GM21390 (cell line): ENCODE measurements at regions not wholly inside any gene's neighbourhood (a gene's known extent, or its start where the extent isn't known, plus 50 kb on each side); places are given as distances from the start of the nearest gene placed in this dataset.
"Not testable (repeated sequence)": the region's sequence is repeated elsewhere in the genome, so short reads cannot be mapped to it uniquely, and the experiment has no call there.

Experiments
- ATAC-seq: cut with Tn5 transposase; IDR thresholded peaks from one replicate; pipeline ENCODE4 v1.9.1; 2021; ENCODE audit not compliant: unreplicated experiment

GRCh38 chr12:105523164-105524057 is 192.9 kb downstream of the C12orf75 start:
- ATAC-seq, result no peak

- no peak for ATAC-seq
These were observed 194.5 kb downstream of the C12orf75 start for GRCh38 chr12:105524961-105525360.

- no peak for ATAC-seq
These were observed 203.6 kb downstream of the C12orf75 start for GRCh38 chr12:105534068-105534467.

- ATAC-seq, result not testable (repeated sequence)
These were observed 204.5 kb downstream of the C12orf75 start for GRCh38 chr12:105535033-105535432.

GRCh38 chr12:105538880-105539279 is 208.4 kb downstream of the C12orf75 start:
- ATAC-seq, result no peak

- no peak for ATAC-seq
These were observed 209.2 kb downstream of the C12orf75 start for GRCh38 chr12:105539735-105540134.

GRCh38 chr12:105547786-105548185 is 217.3 kb downstream of the C12orf75 start:
- ATAC-seq, result no peak

- no peak for ATAC-seq
These were observed 218.1 kb downstream of the C12orf75 start for GRCh38 chr12:105548626-105549025.

- no peak for ATAC-seq
These were observed 221.6 kb downstream of the C12orf75 start for GRCh38 chr12:105552056-105552455.

- no peak for ATAC-seq
These were observed 223.8 kb downstream of the C12orf75 start for GRCh38 chr12:105554223-105554678.

- no peak for ATAC-seq
These were observed 224.4 kb downstream of the C12orf75 start for GRCh38 chr12:105554856-105555255.

GRCh38 chr12:105555556-105556295 is 225.2 kb downstream of the C12orf75 start:
- no peak for ATAC-seq

- no peak for ATAC-seq
These were observed 228.8 kb downstream of the C12orf75 start for GRCh38 chr12:105559310-105559709.

GRCh38 chr12:105561546-105562198 is 231.2 kb downstream of the C12orf75 start:
- ATAC-seq, result no peak

- ATAC-seq, result no peak
These were observed 231.9 kb downstream of the C12orf75 start for GRCh38 chr12:105562199-105562971.

- ATAC-seq, result no peak
These were observed 236.6 kb downstream of the C12orf75 start for GRCh38 chr12:105567061-105567460.

GRCh38 chr12:105569886-105570285 is 239.4 kb downstream of the C12orf75 start:
- no peak for ATAC-seq

GRCh38 chr12:105570944-105571343 is 240.5 kb downstream of the C12orf75 start:
- no peak for ATAC-seq

GRCh38 chr12:105573574-105573973 is 243.1 kb downstream of the C12orf75 start:
- no peak for ATAC-seq

GRCh38 chr12:105574056-105574715 is 243.7 kb downstream of the C12orf75 start:
- no peak for ATAC-seq
